Caco-2 (cell line): ENCODE measurements at regions not wholly inside any gene's neighbourhood (a gene's known extent, or its start where the extent isn't known, plus 50 kb on each side); places are given as distances from the start of the nearest gene placed in this dataset.

Source experiments
- BruUV-seq: library from RNA; stranded (reverse); fragments of 400-500 nt; replicated peaks from 2 replicates; lab custom pipeline; 2021; lab: Mats Ljungman, UMichigan
- CTCF ChIA-PET: fragments of 300-600 bp; sonication (Branson Sonifier 250); formaldehyde crosslinking; loops from one replicate; lab custom pipeline; 2022; ENCODE audit warnings: antibody characterized with exemption; lab: Charles Lee
- POLR2A ChIA-PET: fragments of 300-600 bp; sonication (Branson Sonifier 250); formaldehyde crosslinking; loops from one replicate; lab custom pipeline; 2022; ENCODE audit warnings: antibody characterized with exemption; lab: Charles Lee
- DNase-seq, 2 experiments: peaks; one replicate each; pipeline versions ENCODE4 v3.0.0 to v3.0.0-alpha.2; 2020 to 2022
- H3K27me3 ChIP-seq: replicated peaks from 2 replicates; pipeline ENCODE4 v1.6.0; 2011; ENCODE audit warnings: low read length; ENCODE audit not compliant: control insufficient read depth, insufficient read depth
- H3K36me3 ChIP-seq: 2 replicates; pipeline ENCODE4 v1.5.1; 2011; ENCODE audit warnings: low read length; ENCODE audit not compliant: control insufficient read depth, insufficient read depth
- H3K4me1 ChIP-seq: fragments of 250-450 bp; sonication (Bioruptor Pico); 2 replicates; pipeline ENCODE4 v1.5.1; 2020; ENCODE audit warnings: mild to moderate bottlenecking
- H3K4me3 ChIP-seq: 2 replicates; pipeline ENCODE4 v1.5.1; 2011; ENCODE audit warnings: low read depth, mild to moderate bottlenecking, control low read depth, low read length
- H3K9me3 ChIP-seq: fragments of 250-450 bp; sonication (Bioruptor Pico); 2 replicates; pipeline ENCODE4 v1.5.1; 2020; ENCODE audit warnings: mild to moderate bottlenecking, moderate library complexity
- H3K27ac Mint-ChIP-seq: one replicate; pipeline ENCODE4 v1.8.0; 2022; ENCODE audit warnings: mixed read lengths; ENCODE audit not compliant: unreplicated experiment
- H3K27me3 Mint-ChIP-seq: one replicate; pipeline ENCODE4 v1.8.0; 2022; ENCODE audit warnings: mixed read lengths; ENCODE audit not compliant: insufficient read depth, unreplicated experiment
- H3K36me3 Mint-ChIP-seq: one replicate; pipeline ENCODE4 v1.8.0; 2022; ENCODE audit warnings: mild to moderate bottlenecking, mixed read lengths; ENCODE audit not compliant: insufficient read depth, unreplicated experiment
- H3K4me1 Mint-ChIP-seq: one replicate; pipeline ENCODE4 v1.8.0; 2022; ENCODE audit warnings: low read depth, mixed read lengths; ENCODE audit not compliant: unreplicated experiment
- H3K4me3 Mint-ChIP-seq: one replicate; pipeline ENCODE4 v1.8.0; 2022; ENCODE audit warnings: mild to moderate bottlenecking, moderate library complexity, mixed read lengths; ENCODE audit not compliant: unreplicated experiment
- H3K9me3 Mint-ChIP-seq: one replicate; pipeline ENCODE4 v1.8.0; 2022; ENCODE audit warnings: mixed read lengths; ENCODE audit not compliant: unreplicated experiment
- intact Hi-C: fragments of 100-400 bp; cut with micrococcal nuclease; formaldehyde crosslinking; loops from one replicate; pipeline ENCODE4 v1.10.0; 2022; ENCODE audit not compliant: unreplicated experiment
- TF ChIP-seq, protein P1 (sequence below), 2 experiments: fragments of 200-600 bp in 1 of 2; IDR thresholded peaks; 1 replicate in 1 of 2; 2 replicates in 1 of 2; pipeline versions ENCODE4 v1.5.1 to v1.8.0; 2011 to 2022; ENCODE audit warnings: antibody characterized with exemption in 1 of 2, control low read depth in 1 of 2, inconsistent platforms in 1 of 2, low read depth in 1 of 2, low read length in 1 of 2, mild to moderate bottlenecking in 1 of 2, moderate library complexity in 1 of 2; ENCODE audit not compliant: insufficient read depth in 1 of 2, severe bottlenecking in 1 of 2, unreplicated experiment in 1 of 2

DNA sequence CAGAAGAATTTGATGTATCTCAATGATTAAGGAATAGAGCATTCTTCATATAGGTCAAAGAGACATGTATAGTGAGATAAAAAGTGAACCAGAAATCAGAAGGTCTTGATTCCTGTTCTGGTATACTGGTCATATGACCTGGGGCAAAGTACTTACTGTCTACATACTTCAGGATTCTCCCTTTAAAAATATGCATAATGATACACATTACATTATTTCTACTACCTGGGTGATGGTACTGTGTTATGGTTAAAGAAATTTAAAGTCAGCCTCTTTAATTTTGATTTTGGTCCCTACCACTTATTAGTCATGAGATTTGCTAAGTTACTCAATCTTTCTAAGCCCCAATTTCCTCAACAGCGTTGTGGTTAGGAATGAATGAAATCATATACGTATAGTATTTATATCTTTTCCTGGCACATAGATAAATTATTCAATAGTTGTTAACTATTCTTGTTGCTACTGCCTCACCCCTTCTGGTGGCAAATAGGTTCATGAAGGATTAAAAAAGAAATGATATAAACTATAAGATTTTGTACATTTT lies 984.1 kb downstream of the TLE4 start:
- no peaks in the 10 kb centered on the region for H3K9me3 Mint-ChIP-seq
- no peaks in the 10 kb centered on the region for H3K27me3 ChIP-seq
- no peak overlapping the region for H3K27ac Mint-ChIP-seq
- TF ChIP-seq, protein P1, sequence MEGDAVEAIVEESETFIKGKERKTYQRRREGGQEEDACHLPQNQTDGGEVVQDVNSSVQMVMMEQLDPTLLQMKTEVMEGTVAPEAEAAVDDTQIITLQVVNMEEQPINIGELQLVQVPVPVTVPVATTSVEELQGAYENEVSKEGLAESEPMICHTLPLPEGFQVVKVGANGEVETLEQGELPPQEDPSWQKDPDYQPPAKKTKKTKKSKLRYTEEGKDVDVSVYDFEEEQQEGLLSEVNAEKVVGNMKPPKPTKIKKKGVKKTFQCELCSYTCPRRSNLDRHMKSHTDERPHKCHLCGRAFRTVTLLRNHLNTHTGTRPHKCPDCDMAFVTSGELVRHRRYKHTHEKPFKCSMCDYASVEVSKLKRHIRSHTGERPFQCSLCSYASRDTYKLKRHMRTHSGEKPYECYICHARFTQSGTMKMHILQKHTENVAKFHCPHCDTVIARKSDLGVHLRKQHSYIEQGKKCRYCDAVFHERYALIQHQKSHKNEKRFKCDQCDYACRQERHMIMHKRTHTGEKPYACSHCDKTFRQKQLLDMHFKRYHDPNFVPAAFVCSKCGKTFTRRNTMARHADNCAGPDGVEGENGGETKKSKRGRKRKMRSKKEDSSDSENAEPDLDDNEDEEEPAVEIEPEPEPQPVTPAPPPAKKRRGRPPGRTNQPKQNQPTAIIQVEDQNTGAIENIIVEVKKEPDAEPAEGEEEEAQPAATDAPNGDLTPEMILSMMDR (IDR thresholded peaks at IDR 0.05; ENCODE audit: insufficient read depth in 1 of 2, low read depth in 1 of 2, low read length in 1 of 2, severe bottlenecking in 1 of 2, unreplicated experiment in 1 of 2) = no peak
- intact Hi-C loops = no loop called here
- no peaks in the 10 kb centered on the region for H3K36me3 ChIP-seq
- CTCF ChIA-PET = no interaction called here
- no TSS peak for BruUV-seq
- no peak overlapping the region for H3K4me3 Mint-ChIP-seq
- no peaks in the 10 kb centered on the region for H3K27me3 Mint-ChIP-seq
- no peaks in the 10 kb centered on the region for H3K4me1 ChIP-seq
- no peak for DNase-seq
- H3K4me1 Mint-ChIP-seq = no peaks in the 10 kb centered on the region
- POLR2A ChIA-PET = no interaction called here
- no peaks in the 10 kb centered on the region for H3K9me3 ChIP-seq
- no peak overlapping the region for H3K4me3 ChIP-seq
- H3K36me3 Mint-ChIP-seq = no peaks in the 10 kb centered on the region

DNA sequence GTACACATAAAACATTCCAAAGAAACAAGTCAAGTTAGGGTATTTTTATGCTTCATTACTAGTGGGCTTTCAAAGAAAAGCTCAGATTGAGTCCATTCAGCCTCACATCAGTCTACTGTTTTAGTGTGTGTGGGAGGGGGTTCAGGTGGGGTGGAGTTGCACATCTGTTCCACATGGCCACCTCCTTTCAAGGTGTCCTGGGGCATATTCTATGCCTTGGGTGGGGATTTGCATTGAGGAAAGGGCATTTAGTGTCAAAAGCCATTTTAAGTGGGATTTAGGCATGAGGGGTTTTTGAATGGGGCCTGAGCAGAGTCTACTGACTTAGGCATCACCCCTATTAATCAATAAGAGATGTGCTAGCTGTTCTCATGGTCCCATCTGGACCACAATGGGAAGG lies 983.1 kb downstream of the TLE4 start:
- CTCF ChIA-PET = no interaction called here
- H3K9me3 Mint-ChIP-seq = no peaks in the 10 kb centered on the region
- Histone ChIP-seq H3K4me3 (no peak overlapping the region), H3K9me3 (no peaks in the 10 kb centered on the region), H3K36me3 (no peaks in the 10 kb centered on the region), H3K4me1 (no peaks in the 10 kb centered on the region), H3K27me3 (no peaks in the 10 kb centered on the region)
- no peak overlapping the region for H3K4me3 Mint-ChIP-seq
- TF ChIP-seq, protein P1 (IDR thresholded peaks at IDR 0.05; ENCODE audit: insufficient read depth in 1 of 2, low read depth in 1 of 2, low read length in 1 of 2, severe bottlenecking in 1 of 2, unreplicated experiment in 1 of 2) = no peak
- no TSS peak for BruUV-seq
- intact Hi-C loops = no loop called here
- POLR2A ChIA-PET = no interaction called here
- no peak overlapping the region for H3K27ac Mint-ChIP-seq
- no peak for DNase-seq
- no peaks in the 10 kb centered on the region for H3K27me3 Mint-ChIP-seq
- H3K36me3 Mint-ChIP-seq = no peaks in the 10 kb centered on the region
- H3K4me1 Mint-ChIP-seq = no peaks in the 10 kb centered on the region

DNA sequence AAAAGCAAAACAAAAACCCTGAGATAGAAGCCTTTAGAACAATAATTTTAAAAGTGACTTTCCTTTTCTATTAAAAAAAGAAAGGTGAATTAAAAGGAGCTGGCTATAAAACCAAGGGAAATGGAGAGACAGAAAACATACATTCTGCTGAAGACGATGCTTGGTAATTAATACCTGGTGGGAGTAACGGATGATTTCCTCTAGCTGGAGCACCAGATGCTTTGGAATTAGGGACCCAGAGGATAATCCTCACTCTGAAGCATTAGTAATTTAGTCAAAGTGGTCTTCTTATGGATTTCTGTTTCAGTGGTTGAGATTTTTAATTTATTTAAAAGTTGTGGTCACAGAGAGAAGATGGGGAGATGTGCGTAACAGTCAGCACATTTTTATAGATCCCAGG lies 982.5 kb downstream of the TLE4 start:
- H3K9me3 ChIP-seq = no peaks in the 10 kb centered on the region
- H3K27me3 ChIP-seq = no peaks in the 10 kb centered on the region
- Mint-ChIP-seq H3K9me3 (no peaks in the 10 kb centered on the region), H3K27ac (no peak overlapping the region), H3K36me3 (no peaks in the 10 kb centered on the region), H3K4me3 (no peak overlapping the region), H3K4me1 (no peaks in the 10 kb centered on the region), H3K27me3 (no peaks in the 10 kb centered on the region)
- POLR2A ChIA-PET = no interaction called here
- H3K36me3 ChIP-seq = no peaks in the 10 kb centered on the region
- no peak for DNase-seq
- H3K4me1 ChIP-seq = no peaks in the 10 kb centered on the region
- TF ChIP-seq, protein P1 (IDR thresholded peaks at IDR 0.05; ENCODE audit: insufficient read depth in 1 of 2, low read depth in 1 of 2, low read length in 1 of 2, severe bottlenecking in 1 of 2, unreplicated experiment in 1 of 2) = no peak
- intact Hi-C loops = no loop called here
- BruUV-seq = no TSS peak
- CTCF ChIA-PET = no interaction called here
- H3K4me3 ChIP-seq = no peak overlapping the region
